Activated naive CD8-positive, alpha-beta T cell treated with anti-CD3 and anti-CD28 coated beads for 36 hours (primary cell): ENCODE measurements at regions not wholly inside any gene's neighbourhood (a gene's known extent, or its start where the extent isn't known, plus 50 kb on each side); places are given as distances from the start of the nearest gene placed in this dataset.
"Not testable (repeated sequence)": the region's sequence is repeated elsewhere in the genome, so short reads cannot be mapped to it uniquely, and the experiment has no call there.

ENCODE experiments used
- DNase-seq: peaks from one replicate; pipeline ENCODE4 v3.0.0; 2021
- H3K27ac Mint-ChIP-seq: one replicate; pipeline ENCODE4 v1.8.0; 2022; ENCODE audit warnings: mild to moderate bottlenecking, moderate library complexity, mixed read lengths
- H3K27me3 Mint-ChIP-seq: one replicate; pipeline ENCODE4 v1.8.0; 2022; ENCODE audit warnings: mild to moderate bottlenecking, mixed read lengths
- H3K36me3 Mint-ChIP-seq: one replicate; pipeline ENCODE4 v1.8.0; 2021; ENCODE audit warnings: mild to moderate bottlenecking, mixed read lengths
- H3K4me1 Mint-ChIP-seq: one replicate; pipeline ENCODE4 v1.8.0; 2021; ENCODE audit warnings: mixed read lengths
- H3K4me3 Mint-ChIP-seq: one replicate; pipeline ENCODE4 v1.8.0; 2022; ENCODE audit warnings: mild to moderate bottlenecking, moderate library complexity, mixed read lengths
- H3K9me3 Mint-ChIP-seq: one replicate; pipeline ENCODE4 v1.8.0; 2022; ENCODE audit warnings: mixed read lengths

DNA sequence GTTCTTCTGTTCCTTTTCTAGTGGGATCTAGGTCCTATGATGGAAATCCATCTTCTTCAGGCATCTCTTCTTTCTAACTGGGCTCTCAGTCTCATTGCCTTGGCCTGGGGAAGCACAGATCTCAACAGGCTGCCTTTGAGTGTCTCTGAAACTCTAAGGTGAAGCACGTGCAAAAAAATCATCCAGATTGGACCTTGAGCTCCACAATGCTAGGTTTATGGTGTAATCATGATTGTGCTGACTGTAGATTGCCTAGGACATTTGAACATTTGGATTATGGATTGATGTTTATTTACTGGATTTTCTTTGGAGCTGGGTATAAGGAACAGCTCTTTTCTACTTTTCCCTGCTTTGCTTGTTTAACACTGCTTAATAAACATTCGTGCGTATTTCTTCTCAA lies 191.5 kb upstream of the NR3C2 start:
- peaks cover 19% of the 10 kb centered on the region for H3K9me3 Mint-ChIP-seq
- H3K27ac Mint-ChIP-seq, result no peak overlapping the region
- peaks cover 9% of the 10 kb centered on the region for H3K36me3 Mint-ChIP-seq
- H3K27me3 Mint-ChIP-seq, result no peaks in the 10 kb centered on the region
- DNase-seq, result no peak
- H3K4me1 Mint-ChIP-seq, result no peaks in the 10 kb centered on the region
- no peak overlapping the region for H3K4me3 Mint-ChIP-seq

GRCh38 chr4:148632476-148632875 lies 190.3 kb upstream of the NR3C2 start:
- Mint-ChIP-seq H3K4me3 (no peak overlapping the region), H3K27ac (no peak overlapping the region), H3K9me3 (peaks cover 10% of the 10 kb centered on the region), H3K4me1 (no peaks in the 10 kb centered on the region), H3K27me3 (no peaks in the 10 kb centered on the region), H3K36me3 (peaks cover 9% of the 10 kb centered on the region)
- DNase-seq, result no peak

- H3K36me3 Mint-ChIP-seq, result peaks cover 2% of the 10 kb centered on the region
- no peak overlapping the region for H3K27ac Mint-ChIP-seq
- no peak overlapping the region for H3K4me3 Mint-ChIP-seq
- DNase-seq, result no peak
- no peaks in the 10 kb centered on the region for H3K4me1 Mint-ChIP-seq
- H3K27me3 Mint-ChIP-seq, result no peaks in the 10 kb centered on the region
- peaks cover 6% of the 10 kb centered on the region for H3K9me3 Mint-ChIP-seq
Observed at GRCh38 chr4:148630051-148630450, 187.8 kb upstream of the NR3C2 start.

DNA sequence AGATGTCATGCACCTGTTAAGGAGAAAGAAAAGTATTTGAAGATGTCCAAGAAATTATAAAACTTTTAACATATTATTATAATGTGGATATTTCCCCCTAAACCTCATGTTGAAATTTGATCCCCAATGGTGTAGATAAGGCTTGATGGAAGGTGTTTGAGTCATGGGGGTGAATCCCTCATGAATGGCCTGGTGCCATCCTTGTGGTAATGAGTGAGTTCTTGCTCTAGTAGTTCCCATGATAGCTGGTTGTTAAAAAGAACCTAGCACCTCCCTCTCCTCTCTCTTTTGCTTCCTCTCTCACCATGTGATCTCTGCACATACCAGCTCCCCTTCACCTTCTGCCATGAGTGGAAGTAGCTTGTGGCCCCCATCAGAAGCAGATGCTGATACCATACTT lies 176.6 kb upstream of the NR3C2 start:
- peaks cover 28% of the 10 kb centered on the region for H3K9me3 Mint-ChIP-seq
- no peak overlapping the region for H3K27ac Mint-ChIP-seq
- no peak for DNase-seq
- peaks cover 6% of the 10 kb centered on the region for H3K36me3 Mint-ChIP-seq
- H3K27me3 Mint-ChIP-seq, result no peaks in the 10 kb centered on the region
- no peaks in the 10 kb centered on the region for H3K4me1 Mint-ChIP-seq
- no peak overlapping the region for H3K4me3 Mint-ChIP-seq

GRCh38 chr4:148608968-148609367 lies 166.8 kb upstream of the NR3C2 start:
- Mint-ChIP-seq H3K27ac (no peak overlapping the region), H3K27me3 (no peaks in the 10 kb centered on the region), H3K36me3 (peaks cover 2% of the 10 kb centered on the region), H3K4me3 (no peak overlapping the region), H3K9me3 (peaks cover 6% of the 10 kb centered on the region), H3K4me1 (no peaks in the 10 kb centered on the region)
- DNase-seq, result no peak

DNA sequence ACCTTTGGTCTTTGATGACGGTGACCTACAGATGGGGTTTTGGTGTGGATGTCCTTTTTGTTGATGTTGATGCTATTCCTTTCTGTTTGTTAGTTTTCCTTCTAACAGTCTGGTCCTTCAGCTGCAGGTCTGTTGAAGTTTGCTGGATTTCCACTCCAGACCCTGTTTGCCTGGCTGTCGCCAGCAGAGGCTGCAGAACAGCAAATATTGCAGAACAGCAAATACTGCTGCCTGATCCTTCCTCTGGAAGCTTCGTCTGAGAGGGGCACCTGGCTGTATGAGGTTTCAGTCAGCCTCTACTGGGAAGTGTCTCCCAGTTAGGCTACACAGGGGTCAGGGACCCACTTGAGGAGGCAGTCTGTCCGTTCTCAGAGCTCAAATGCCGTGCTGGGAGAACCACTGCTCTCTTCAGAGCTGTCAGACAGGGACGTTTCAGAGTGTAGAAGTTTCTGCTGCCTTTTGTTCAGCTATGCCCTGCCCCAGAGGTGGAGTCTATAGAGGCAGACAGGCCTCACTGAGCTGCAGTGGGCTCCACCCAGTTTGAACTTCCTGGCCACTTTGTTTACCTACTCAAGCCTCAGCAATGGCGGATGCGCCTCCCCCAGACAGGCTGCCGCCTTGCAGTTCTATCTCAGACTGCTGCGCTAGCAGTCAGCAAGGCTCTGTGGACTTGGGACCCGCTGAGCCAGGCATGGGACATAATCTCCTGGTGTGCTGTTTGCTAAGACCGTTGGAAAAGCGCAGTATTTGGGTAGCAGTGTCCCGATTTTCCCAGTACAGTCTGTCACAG lies 156.4 kb upstream of the NR3C2 start:
- not testable (repeated sequence) for H3K4me3 Mint-ChIP-seq, H3K27ac Mint-ChIP-seq, H3K4me1 Mint-ChIP-seq, H3K27me3 Mint-ChIP-seq, DNase-seq
- peaks cover 21% of the 10 kb centered on the region for H3K36me3 Mint-ChIP-seq
- H3K9me3 Mint-ChIP-seq, result peaks cover 35% of the 10 kb centered on the region

DNA sequence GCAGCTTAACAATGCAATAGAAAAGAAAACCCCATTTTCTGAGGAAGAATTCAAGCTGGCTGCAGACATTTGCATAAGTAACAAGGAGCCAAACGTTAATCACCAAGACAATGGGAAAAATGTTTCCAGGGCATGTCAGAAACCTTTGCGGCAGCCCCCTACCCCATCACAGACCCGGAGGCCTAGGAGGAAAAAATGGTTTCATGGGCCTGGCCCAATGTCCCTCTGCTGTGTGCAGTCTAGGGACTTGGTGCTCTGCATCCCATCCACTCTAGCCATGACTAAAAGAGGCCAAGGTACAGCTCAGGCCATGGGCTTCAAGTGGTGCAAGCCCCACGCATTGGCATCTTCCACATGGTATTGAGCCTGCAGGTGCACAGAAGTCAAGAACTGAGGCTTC lies 147.0 kb upstream of the NR3C2 start:
- Mint-ChIP-seq H3K4me3 (no peak overlapping the region), H3K4me1 (no peaks in the 10 kb centered on the region), H3K27me3 (no peaks in the 10 kb centered on the region), H3K36me3 (peaks cover 10% of the 10 kb centered on the region), H3K9me3 (peaks cover 39% of the 10 kb centered on the region), H3K27ac (no peak overlapping the region)
- DNase-seq, result no peak

GRCh38 chr4:148575577-148575976 lies 133.4 kb upstream of the NR3C2 start:
- H3K27me3 Mint-ChIP-seq, result no peaks in the 10 kb centered on the region
- no peaks in the 10 kb centered on the region for H3K4me1 Mint-ChIP-seq
- DNase-seq, result no peak

DNA sequence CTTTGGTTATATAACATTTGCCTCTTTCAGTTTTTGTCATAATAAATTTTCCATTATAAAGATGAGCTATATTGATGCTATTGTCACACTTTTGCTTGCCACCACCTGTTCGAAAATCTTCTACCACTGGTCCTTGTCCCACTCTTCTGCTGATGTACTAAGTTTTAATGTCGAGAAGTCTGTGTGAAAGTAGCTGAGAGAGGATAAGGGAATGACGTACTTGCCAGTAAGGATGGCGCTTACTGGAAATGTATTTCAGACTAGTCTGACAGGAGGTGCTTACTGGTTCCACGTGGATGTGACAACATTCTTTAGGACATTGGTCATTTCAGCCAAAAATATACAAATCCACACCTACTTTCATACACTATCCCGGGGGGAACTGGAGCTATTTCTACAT lies 132.7 kb upstream of the NR3C2 start:
- Mint-ChIP-seq H3K4me3 (no peak overlapping the region), H3K36me3 (peaks cover 2% of the 10 kb centered on the region), H3K27ac (no peak overlapping the region), H3K4me1 (no peaks in the 10 kb centered on the region), H3K27me3 (no peaks in the 10 kb centered on the region), H3K9me3 (peaks cover 5% of the 10 kb centered on the region)
- DNase-seq, result no peak

More at GRCh38 chr4:148575577-148575976, 133.4 kb upstream of the NR3C2 start:
- H3K36me3 Mint-ChIP-seq, result peaks cover 2% of the 10 kb centered on the region
- H3K9me3 Mint-ChIP-seq, result peaks cover 4% of the 10 kb centered on the region
- no peak overlapping the region for H3K4me3 Mint-ChIP-seq
- no peak overlapping the region for H3K27ac Mint-ChIP-seq

- Mint-ChIP-seq H3K27me3 (no peaks in the 10 kb centered on the region), H3K4me3 (no peak overlapping the region), H3K4me1 (no peaks in the 10 kb centered on the region), H3K36me3 (peaks cover 2% of the 10 kb centered on the region), H3K27ac (no peak overlapping the region), H3K9me3 (peaks cover 9% of the 10 kb centered on the region)
- DNase-seq, result no peak
Observed at GRCh38 chr4:148574502-148574901, 132.3 kb upstream of the NR3C2 start.

DNA sequence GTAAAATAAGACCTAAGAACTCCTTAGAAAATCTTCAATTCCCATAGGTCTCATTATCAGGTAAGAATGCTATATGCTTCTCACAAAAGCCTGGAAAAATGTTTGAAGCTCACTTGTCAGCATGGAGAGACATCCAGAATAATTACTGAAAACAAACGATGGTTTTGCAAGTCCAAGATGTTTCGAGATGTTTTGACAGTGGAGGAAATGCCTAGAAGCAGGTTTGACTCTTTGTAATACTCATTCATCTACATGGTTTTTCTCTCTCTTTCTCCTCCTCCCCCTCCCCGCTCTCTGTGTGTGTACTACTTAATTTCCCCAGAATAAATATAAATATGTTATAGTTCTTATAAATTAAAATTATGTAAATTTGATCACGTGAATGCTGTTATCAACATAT lies 131.9 kb upstream of the NR3C2 start:
- Mint-ChIP-seq H3K9me3 (peaks cover 12% of the 10 kb centered on the region), H3K27me3 (no peaks in the 10 kb centered on the region), H3K27ac (no peak overlapping the region), H3K4me3 (no peak overlapping the region), H3K36me3 (peaks cover 4% of the 10 kb centered on the region), H3K4me1 (no peaks in the 10 kb centered on the region)
- DNase-seq, result no peak

- Mint-ChIP-seq H3K27ac (no peak overlapping the region), H3K4me3 (no peak overlapping the region), H3K27me3 (no peaks in the 10 kb centered on the region), H3K4me1 (no peaks in the 10 kb centered on the region), H3K36me3 (peaks cover 9% of the 10 kb centered on the region), H3K9me3 (peaks cover 17% of the 10 kb centered on the region)
- DNase-seq, result no peak
Observed at GRCh38 chr4:148573296-148573695, 131.1 kb upstream of the NR3C2 start.

- Mint-ChIP-seq H3K4me1 (no peaks in the 10 kb centered on the region), H3K4me3 (no peak overlapping the region), H3K9me3 (peaks cover 18% of the 10 kb centered on the region), H3K27me3 (no peaks in the 10 kb centered on the region), H3K36me3 (peaks cover 9% of the 10 kb centered on the region), H3K27ac (no peak overlapping the region)
- no peak for DNase-seq
Observed at GRCh38 chr4:148565801-148566200, 123.6 kb upstream of the NR3C2 start.

GRCh38 chr4:148563684-148564083 lies 121.5 kb upstream of the NR3C2 start:
- Mint-ChIP-seq H3K27ac (no peak overlapping the region), H3K4me1 (no peaks in the 10 kb centered on the region), H3K36me3 (peaks cover 1% of the 10 kb centered on the region), H3K9me3 (peaks cover 3% of the 10 kb centered on the region), H3K27me3 (no peaks in the 10 kb centered on the region), H3K4me3 (no peak overlapping the region)
- DNase-seq, result no peak

DNA sequence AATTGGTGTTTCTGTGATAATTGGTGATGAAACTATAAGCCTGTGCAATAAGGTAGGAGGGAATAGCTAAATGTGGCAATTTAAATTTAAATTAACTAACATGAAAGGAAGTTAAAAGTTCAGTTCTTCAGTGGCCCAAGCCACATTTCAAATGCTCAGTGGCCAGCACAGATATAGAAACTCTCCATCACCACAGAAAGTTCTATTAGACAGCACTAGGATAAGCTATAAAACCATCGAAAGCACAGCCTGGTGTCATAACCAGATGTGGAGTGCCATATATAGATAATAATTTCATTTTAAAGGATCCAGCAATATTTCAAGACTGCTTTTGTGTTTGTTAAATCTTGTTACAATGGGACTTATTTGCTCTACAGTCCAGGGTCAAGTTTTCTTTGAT lies 119.3 kb upstream of the NR3C2 start:
- Mint-ChIP-seq H3K4me3 (no peak overlapping the region), H3K9me3 (no peaks in the 10 kb centered on the region), H3K27ac (no peak overlapping the region), H3K36me3 (no peaks in the 10 kb centered on the region), H3K4me1 (no peaks in the 10 kb centered on the region), H3K27me3 (no peaks in the 10 kb centered on the region)
- DNase-seq, result no peak

- no peaks in the 10 kb centered on the region for H3K4me1 Mint-ChIP-seq
- H3K4me3 Mint-ChIP-seq, result no peak overlapping the region
- H3K27ac Mint-ChIP-seq, result no peak overlapping the region
- DNase-seq, result no peak
- no peaks in the 10 kb centered on the region for H3K36me3 Mint-ChIP-seq
- H3K27me3 Mint-ChIP-seq, result no peaks in the 10 kb centered on the region
- H3K9me3 Mint-ChIP-seq, result no peaks in the 10 kb centered on the region
Observed at GRCh38 chr4:148557793-148558192, 115.6 kb upstream of the NR3C2 start.
